H9 (cell line): ENCODE measurements at regions not wholly inside any gene's neighbourhood (a gene's known extent, or its start where the extent isn't known, plus 50 kb on each side); places are given as distances from the start of the nearest gene placed in this dataset.

Experiments
- DNase-seq: peaks from one replicate; pipeline ENCODE4 v3.0.0-alpha.2; 2017
- H2AFZ ChIP-seq: one replicate; pipeline ENCODE4 v1.6.1; 2013; ENCODE audit warnings: mild to moderate bottlenecking, low read length, control low read depth, moderate library complexity
- H2AK5ac ChIP-seq: 2 replicates; pipeline ENCODE4 v1.6.1; 2013; ENCODE audit warnings: low read length, control low read depth, mixed read lengths; ENCODE audit not compliant: insufficient read length
- H2BK120ac ChIP-seq: one replicate; pipeline ENCODE4 v1.6.1; 2013; ENCODE audit warnings: low read depth, mild to moderate bottlenecking, low read length, control low read depth, inconsistent platforms; ENCODE audit not compliant: poor library complexity, severe bottlenecking
- H2BK12ac ChIP-seq: 2 replicates; pipeline ENCODE4 v1.6.1; 2013; ENCODE audit warnings: low read length, control low read depth, mixed read lengths, low read depth; ENCODE audit not compliant: insufficient read length
- H2BK15ac ChIP-seq: 2 replicates; pipeline ENCODE4 v1.6.1; 2013; ENCODE audit warnings: low read depth, low read length, control low read depth
- H2BK20ac ChIP-seq: one replicate; pipeline ENCODE4 v1.6.1; 2013; ENCODE audit warnings: low read depth, mild to moderate bottlenecking, low read length, control low read depth, inconsistent platforms; ENCODE audit not compliant: poor library complexity, severe bottlenecking
- H2BK5ac ChIP-seq: 2 replicates; pipeline ENCODE4 v1.6.1; 2013; ENCODE audit warnings: low read length, control low read depth, mixed read lengths; ENCODE audit not compliant: insufficient read length
- H3K14ac ChIP-seq: 2 replicates; pipeline ENCODE4 v1.6.1; 2013; ENCODE audit warnings: low read length, control low read depth; ENCODE audit not compliant: insufficient read depth
- H3K18ac ChIP-seq: 2 replicates; pipeline ENCODE4 v1.6.1; 2013; ENCODE audit warnings: low read depth, mild to moderate bottlenecking, mixed read lengths, low read length, control low read depth; ENCODE audit not compliant: insufficient read length
- H3K23ac ChIP-seq: 2 replicates; pipeline ENCODE4 v1.6.1; 2013; ENCODE audit warnings: low read length, control low read depth, mixed read lengths, low read depth; ENCODE audit not compliant: insufficient read length
- H3K23me2 ChIP-seq: 2 replicates; pipeline ENCODE4 v1.6.1; 2013; ENCODE audit warnings: low read depth, mild to moderate bottlenecking, mixed read lengths, low read length, control low read depth; ENCODE audit not compliant: insufficient read length, poor library complexity, severe bottlenecking
- H3K27ac ChIP-seq: 2 replicates; pipeline ENCODE4 v1.5.1; 2013; ENCODE audit warnings: low read length, control low read depth, mixed read lengths, low read depth; ENCODE audit not compliant: insufficient read length
- H3K27me3 ChIP-seq: 2 replicates; pipeline ENCODE4 v1.6.1; 2013; ENCODE audit warnings: low read length, control low read depth, inconsistent platforms; ENCODE audit not compliant: insufficient read depth
- H3K4ac ChIP-seq: 2 replicates; pipeline ENCODE4 v1.6.1; 2013; ENCODE audit warnings: low read depth, mild to moderate bottlenecking, control low read depth, inconsistent platforms, low read length, moderate library complexity
- H3K4me1 ChIP-seq: 2 replicates; pipeline ENCODE4 v1.6.1; 2013; ENCODE audit warnings: low read length, control low read depth, inconsistent platforms; ENCODE audit not compliant: insufficient read depth
- H3K4me2 ChIP-seq: 2 replicates; pipeline ENCODE4 v1.6.1; 2013; ENCODE audit warnings: low read length, control low read depth, mixed read lengths; ENCODE audit not compliant: insufficient read length, insufficient read depth
- H3K56ac ChIP-seq: 2 replicates; pipeline ENCODE4 v1.6.1; 2013; ENCODE audit warnings: low read depth, mild to moderate bottlenecking, mixed read lengths, low read length, control low read depth; ENCODE audit not compliant: insufficient read length
- H3K79me1 ChIP-seq: 2 replicates; pipeline ENCODE4 v1.6.1; 2013; ENCODE audit warnings: low read depth, mild to moderate bottlenecking, moderate library complexity, low read length, control low read depth, inconsistent platforms; ENCODE audit not compliant: insufficient read depth, poor library complexity, severe bottlenecking
- H3K79me2 ChIP-seq: 2 replicates; pipeline ENCODE4 v1.6.1; 2013; ENCODE audit warnings: low read length, control low read depth, inconsistent platforms; ENCODE audit not compliant: insufficient read depth
- H3K9ac ChIP-seq: 2 replicates; pipeline ENCODE4 v1.6.1; 2013; ENCODE audit warnings: low read length, control low read depth, mixed read lengths; ENCODE audit not compliant: insufficient read length; ENCODE audit errors: extremely low read depth
- H3K9me3 ChIP-seq: one replicate; pipeline ENCODE4 v1.6.1; 2013; ENCODE audit warnings: low read depth, low read length, inconsistent platforms; ENCODE audit not compliant: control insufficient read depth
- H3T11ph ChIP-seq: one replicate; pipeline ENCODE4 v1.6.1; 2013; ENCODE audit warnings: mild to moderate bottlenecking, low read length, control low read depth, inconsistent platforms
- H4K20me1 ChIP-seq: one replicate; pipeline ENCODE4 v1.6.1; 2013; ENCODE audit not compliant: control insufficient read depth, insufficient read length, insufficient read depth
- H4K5ac ChIP-seq: 2 replicates; pipeline ENCODE4 v1.6.1; 2013; ENCODE audit warnings: low read depth, mild to moderate bottlenecking, mixed read lengths, low read length, control low read depth; ENCODE audit not compliant: insufficient read length
- H4K8ac ChIP-seq: replicated peaks from 2 replicates; pipeline ENCODE4 v1.6.1; 2013; ENCODE audit warnings: low read length, control low read depth, mixed read lengths, low read depth; ENCODE audit not compliant: insufficient read length
- H4K91ac ChIP-seq: 2 replicates; pipeline ENCODE4 v1.6.1; 2013; ENCODE audit warnings: low read depth, mild to moderate bottlenecking, moderate library complexity, mixed read lengths, low read length, control low read depth; ENCODE audit not compliant: insufficient read length
- H3K27ac Mint-ChIP-seq, 3 experiments: 2 replicates in 2 of 3; 3 replicates in 1 of 3; pipeline ENCODE4 v1.8.0; 2020 to 2021; ENCODE audit warnings: mixed read lengths in 3 of 3, mild to moderate bottlenecking in 1 of 3, moderate library complexity in 1 of 3
- H3K27me3 Mint-ChIP-seq: 2 replicates; pipeline ENCODE4 v1.8.0; 2021; ENCODE audit warnings: low read depth, mild to moderate bottlenecking, moderate library complexity, mixed read lengths
- H3K36me3 Mint-ChIP-seq, 3 experiments: 2 replicates in 2 of 3; 3 replicates in 1 of 3; pipeline ENCODE4 v1.8.0; 2020 to 2021; ENCODE audit warnings: low read depth in 3 of 3, mixed read lengths in 3 of 3; ENCODE audit not compliant: insufficient read depth in 1 of 3
- H3K4me1 Mint-ChIP-seq, 2 experiments: 2 replicates each; pipeline ENCODE4 v1.8.0; 2020; ENCODE audit warnings: mixed read lengths in 2 of 2
- H3K4me3 Mint-ChIP-seq, 2 experiments: 2 replicates in 1 of 2; 3 replicates in 1 of 2; pipeline ENCODE4 v1.8.0; 2020 to 2021; ENCODE audit warnings: mild to moderate bottlenecking in 2 of 2, mixed read lengths in 2 of 2, moderate library complexity in 1 of 2
- H3K9me3 Mint-ChIP-seq, 2 experiments: 2 replicates in 1 of 2; 3 replicates in 1 of 2; pipeline ENCODE4 v1.8.0; 2020; ENCODE audit warnings: mild to moderate bottlenecking in 2 of 2, mixed read lengths in 2 of 2, moderate library complexity in 1 of 2
- CTCF ChIP-seq: fragments of 200-600 bp; sonication (generic); conservative IDR thresholded peaks from 3 replicates; pipeline ENCODE4 v1.8.0; 2021; ENCODE audit warnings: antibody characterized with exemption, mild to moderate bottlenecking

- H4K8ac ChIP-seq: no peak overlapping the region
- 0 out of 4 replicates have a peak, but pooled peaks cover 0 to 4% of the 10 kb centered on the region in 2 experiments for H3K4me1 Mint-ChIP-seq
- H3K4ac ChIP-seq: no peak overlapping the region
- H3K9me3 Mint-ChIP-seq: peaks cover 0 to 22% of the 10 kb centered on the region in 2 experiments; a peak in 3 of 5 replicates
- no peak overlapping the region for H3K4me3 Mint-ChIP-seq
- no peak overlapping the region for H3K18ac ChIP-seq
- H2BK5ac ChIP-seq: no peak overlapping the region
- H3K79me1 ChIP-seq: no peaks in the 10 kb centered on the region
- H2AFZ ChIP-seq: no peak overlapping the region
- no peak overlapping the region for H3K27ac ChIP-seq
- no peak overlapping the region for H4K5ac ChIP-seq
- no peak overlapping the region for H3K4me2 ChIP-seq
- H2BK12ac ChIP-seq: no peak overlapping the region
- peaks cover 0 to 5% (median 0%) of the 10 kb centered on the region in 3 experiments; a peak in 1 of 7 replicates for H3K36me3 Mint-ChIP-seq
- no peaks in the 10 kb centered on the region for H3K79me2 ChIP-seq
- H4K20me1 ChIP-seq: no peaks in the 10 kb centered on the region
- H2BK120ac ChIP-seq: no peak overlapping the region
- H3K4me1 ChIP-seq: no peaks in the 10 kb centered on the region
- H3K23me2 ChIP-seq: no peaks in the 10 kb centered on the region
- H2BK15ac ChIP-seq: no peak overlapping the region
- no peak for DNase-seq
- H3K14ac ChIP-seq: no peak overlapping the region
- no peak for TF ChIP-seq CTCF
- H3K56ac ChIP-seq: no peak overlapping the region
- H3K9me3 ChIP-seq: no peaks in the 10 kb centered on the region
- H3K23ac ChIP-seq: no peak overlapping the region
- no peak overlapping the region for H2AK5ac ChIP-seq
- H3K27me3 ChIP-seq: no peaks in the 10 kb centered on the region
- H2BK20ac ChIP-seq: no peak overlapping the region
- no peak overlapping the region for H3K27ac Mint-ChIP-seq
- no peak overlapping the region for H3T11ph ChIP-seq
- H4K91ac ChIP-seq: no peak overlapping the region
- H3K9ac ChIP-seq: no peak overlapping the region
- no peaks in the 10 kb centered on the region for H3K27me3 Mint-ChIP-seq
These were observed 288.2 kb upstream of the SPHKAP start for GRCh38 chr2:228469721-228470120.
